ENCODE measurements at regions not wholly inside any gene's neighbourhood (a gene's known extent, or its start where the extent isn't known, plus 50 kb on each side); places are given as distances from the start of the nearest gene placed in this dataset.

GRCh38 chr4:185090592-185090991 is 52.5 kb upstream of the SLC25A4 start:
- TF ChIP-seq CTCF (optimal IDR thresholded peaks at IDR 0.05 in 1 of 3, IDR thresholded peaks at IDR 0.05 in 1 of 3, conservative IDR thresholded peaks at IDR 0.05 in 1 of 3; ENCODE audit: extremely low read depth in 1 of 3, insufficient read depth in 2 of 3, low read length in 3 of 3) (no peak), EZH2 (IDR thresholded peaks at IDR 0.05; ENCODE audit: low read length) (no peak)

Measured in keratinocyte (primary cell).